ENCODE measurements at regions not wholly inside any gene's neighbourhood (a gene's known extent, or its start where the extent isn't known, plus 50 kb on each side); places are given as distances from the start of the nearest gene placed in this dataset.

DNA sequence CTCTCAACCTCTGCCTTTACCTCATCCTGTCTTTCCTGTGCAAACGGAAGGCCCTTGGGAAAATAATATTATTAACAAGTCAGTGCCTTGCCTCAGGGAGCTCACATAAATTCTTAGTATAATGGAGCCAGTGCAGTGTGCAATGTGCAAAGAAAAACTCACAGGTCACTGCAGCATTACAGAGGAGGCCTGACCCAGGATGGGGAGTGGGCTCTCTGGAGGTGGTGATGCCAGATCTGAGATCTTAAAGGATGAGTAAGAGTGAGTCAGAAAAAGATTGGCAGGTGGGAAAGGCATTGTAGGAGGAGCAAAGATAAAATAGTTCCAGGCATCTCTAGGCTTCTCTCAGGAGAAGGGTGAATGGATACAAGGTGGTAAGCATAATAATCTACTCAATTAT lies 185.6 kb upstream of the ADAMTS9 start:
- no peak for DNase-seq (ENCODE audit: low read depth)
- no peak overlapping the region for H3K4me3 ChIP-seq (ENCODE audit: low read length)
- TF ChIP-seq, protein P1, sequence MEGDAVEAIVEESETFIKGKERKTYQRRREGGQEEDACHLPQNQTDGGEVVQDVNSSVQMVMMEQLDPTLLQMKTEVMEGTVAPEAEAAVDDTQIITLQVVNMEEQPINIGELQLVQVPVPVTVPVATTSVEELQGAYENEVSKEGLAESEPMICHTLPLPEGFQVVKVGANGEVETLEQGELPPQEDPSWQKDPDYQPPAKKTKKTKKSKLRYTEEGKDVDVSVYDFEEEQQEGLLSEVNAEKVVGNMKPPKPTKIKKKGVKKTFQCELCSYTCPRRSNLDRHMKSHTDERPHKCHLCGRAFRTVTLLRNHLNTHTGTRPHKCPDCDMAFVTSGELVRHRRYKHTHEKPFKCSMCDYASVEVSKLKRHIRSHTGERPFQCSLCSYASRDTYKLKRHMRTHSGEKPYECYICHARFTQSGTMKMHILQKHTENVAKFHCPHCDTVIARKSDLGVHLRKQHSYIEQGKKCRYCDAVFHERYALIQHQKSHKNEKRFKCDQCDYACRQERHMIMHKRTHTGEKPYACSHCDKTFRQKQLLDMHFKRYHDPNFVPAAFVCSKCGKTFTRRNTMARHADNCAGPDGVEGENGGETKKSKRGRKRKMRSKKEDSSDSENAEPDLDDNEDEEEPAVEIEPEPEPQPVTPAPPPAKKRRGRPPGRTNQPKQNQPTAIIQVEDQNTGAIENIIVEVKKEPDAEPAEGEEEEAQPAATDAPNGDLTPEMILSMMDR (IDR thresholded peaks at IDR 0.05; ENCODE audit: insufficient read depth, low read depth, low read length, missing control alignments): no peak

DNA sequence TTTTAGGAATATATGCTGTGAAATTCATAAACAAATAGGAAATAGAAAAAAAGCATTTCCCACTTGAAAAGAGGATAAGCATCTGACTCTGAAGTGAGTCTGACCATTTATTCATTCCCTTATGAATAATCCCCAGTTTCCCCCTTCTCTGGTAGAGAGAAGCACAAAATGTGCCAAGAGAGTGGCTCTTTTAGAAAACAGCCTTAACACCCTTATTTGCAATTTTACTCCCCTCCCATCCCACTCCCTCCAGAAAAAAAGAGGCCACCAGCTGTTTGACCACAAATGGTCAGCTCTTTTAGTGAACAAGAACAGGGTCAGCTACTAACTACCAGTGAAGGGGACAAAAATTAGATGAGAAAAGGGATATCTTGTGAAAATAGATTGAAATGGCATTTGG lies 184.5 kb upstream of the ADAMTS9 start:
- TF ChIP-seq, protein P1 (IDR thresholded peaks at IDR 0.05; ENCODE audit: insufficient read depth, low read depth, low read length, missing control alignments): no peak
- no peak for DNase-seq (ENCODE audit: low read depth)
- H3K4me3 ChIP-seq (ENCODE audit: low read length): no peak overlapping the region

DNA sequence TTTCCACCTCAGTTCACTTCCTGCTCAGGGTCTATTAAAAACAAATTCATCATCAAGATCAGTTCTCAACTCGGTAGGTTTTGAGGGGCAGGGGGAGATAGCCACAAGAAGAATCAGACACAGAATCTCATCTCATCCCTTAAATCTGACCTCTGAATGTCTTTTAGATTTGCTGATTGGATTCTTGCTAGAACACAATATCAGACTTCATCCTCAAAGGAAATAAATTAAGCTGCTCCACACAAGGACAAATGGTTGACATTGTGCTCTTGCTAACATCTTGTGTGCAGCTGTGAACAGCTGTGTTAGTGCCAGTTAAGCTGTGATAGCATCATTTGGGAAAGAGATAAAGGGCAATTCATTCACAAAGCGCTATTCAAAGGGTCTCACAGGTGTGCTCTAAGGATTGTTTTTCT lies 184.0 kb upstream of the ADAMTS9 start:
- TF ChIP-seq, protein P1 (IDR thresholded peaks at IDR 0.05; ENCODE audit: insufficient read depth, low read depth, low read length, missing control alignments): no peak
- H3K4me3 ChIP-seq (ENCODE audit: low read length): no peak overlapping the region
- no peak for DNase-seq (ENCODE audit: low read depth)

DNA sequence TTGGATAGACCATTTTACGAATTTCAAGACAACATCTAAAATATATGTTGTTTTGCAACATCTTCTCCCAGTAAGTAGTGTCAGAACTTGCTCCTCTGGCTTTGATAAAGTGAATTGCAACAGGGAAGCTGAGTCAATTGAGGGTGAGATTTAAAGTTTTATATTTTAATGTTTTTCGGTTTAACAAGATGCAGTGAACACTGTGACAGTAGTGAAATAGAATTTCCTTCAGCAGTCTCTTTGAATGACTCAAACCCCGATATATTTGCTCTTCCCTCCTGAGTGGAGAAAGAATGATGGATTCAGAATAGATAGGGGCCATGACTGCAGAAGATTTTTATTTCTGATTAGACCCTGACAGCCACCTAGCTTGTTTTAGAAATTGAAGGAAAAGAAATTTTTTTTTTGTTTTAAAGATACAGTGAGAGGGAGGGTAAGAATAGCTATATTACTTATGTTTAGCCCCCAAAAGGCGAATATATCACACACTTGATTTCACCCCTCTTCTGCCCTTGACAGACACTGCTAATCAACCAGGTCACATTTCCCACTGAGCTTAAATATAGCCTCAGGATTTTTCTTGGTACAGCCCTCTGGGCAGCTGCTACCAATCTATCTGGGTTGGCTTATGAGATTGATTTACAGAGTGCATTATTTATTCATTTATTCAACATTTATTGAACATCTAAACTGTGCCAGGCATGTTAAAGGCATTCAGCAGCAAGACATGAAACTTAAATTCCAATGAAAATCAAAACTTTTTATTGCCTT lies 183.3 kb upstream of the ADAMTS9 start:
- TF ChIP-seq, protein P1 (IDR thresholded peaks at IDR 0.05; ENCODE audit: insufficient read depth, low read depth, low read length, missing control alignments): no peak
- DNase-seq (ENCODE audit: low read depth): no peak
- H3K4me3 ChIP-seq (ENCODE audit: low read length): no peak overlapping the region

DNA sequence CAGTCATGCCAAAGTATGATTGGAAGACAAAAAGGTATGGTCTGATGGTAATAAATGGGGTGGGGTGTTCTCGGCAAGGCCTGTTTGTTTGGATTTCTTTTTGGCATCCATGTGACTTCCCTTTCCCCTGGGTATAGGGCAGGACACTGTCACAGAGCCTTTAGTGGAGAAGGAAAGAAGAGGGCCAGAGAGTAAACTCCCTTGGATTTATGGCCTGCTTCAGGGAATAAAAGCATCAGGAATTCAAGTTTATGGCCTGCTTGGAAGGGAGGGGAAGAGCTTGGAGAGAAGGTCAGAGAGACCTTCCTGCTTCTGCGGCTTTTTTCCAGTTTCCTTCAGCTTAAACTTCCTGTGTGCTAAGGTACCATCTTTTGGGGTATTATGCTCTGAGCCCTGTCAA lies 179.4 kb upstream of the ADAMTS9 start:
- DNase-seq (ENCODE audit: low read depth): no peak
- H3K4me3 ChIP-seq (ENCODE audit: low read length): no peak overlapping the region
- TF ChIP-seq, protein P1 (IDR thresholded peaks at IDR 0.05; ENCODE audit: insufficient read depth, low read depth, low read length, missing control alignments): no peak

DNA sequence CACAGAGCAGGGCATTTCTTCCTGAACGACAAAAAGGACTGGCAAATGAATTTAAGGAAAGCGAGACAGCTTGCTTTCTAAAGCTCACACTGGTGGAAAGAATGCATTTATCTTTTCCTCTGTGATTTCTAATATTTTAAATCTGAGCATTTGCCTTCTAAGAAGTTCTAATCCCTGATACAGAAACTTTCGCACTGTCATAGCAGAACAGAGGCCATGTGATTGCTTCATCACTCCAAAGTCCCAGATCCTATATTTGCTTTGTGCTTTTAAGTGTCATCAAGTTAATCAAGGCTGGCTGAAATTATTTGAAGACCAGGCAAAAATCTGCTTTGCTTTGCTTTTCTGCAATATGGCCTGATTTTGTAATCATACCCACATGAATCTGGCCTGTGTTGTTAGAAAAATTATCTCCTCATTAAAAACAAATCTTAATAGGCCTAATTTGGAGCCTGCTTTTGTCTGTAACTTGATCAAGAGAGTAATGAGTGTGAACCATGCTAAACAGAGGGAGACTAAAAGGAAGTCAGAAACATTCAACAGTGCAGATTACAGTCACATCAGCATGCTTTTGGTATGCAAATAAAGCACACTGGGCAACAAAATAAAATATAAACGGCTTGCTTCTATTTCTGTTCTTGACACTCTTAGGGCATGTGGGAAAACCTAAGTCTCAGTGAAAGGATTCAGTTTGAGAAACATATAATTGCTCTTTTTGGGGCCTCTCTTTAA lies 178.2 kb upstream of the ADAMTS9 start:
- H3K4me3 ChIP-seq (ENCODE audit: low read length): no peak overlapping the region
- no peak for DNase-seq (ENCODE audit: low read depth)
- TF ChIP-seq, protein P1 (IDR thresholded peaks at IDR 0.05; ENCODE audit: insufficient read depth, low read depth, low read length, missing control alignments): no peak
